ENCODE measurements at regions not wholly inside any gene's neighbourhood (a gene's known extent, or its start where the extent isn't known, plus 50 kb on each side); places are given as distances from the start of the nearest gene placed in this dataset.
"Not testable (repeated sequence)": the region's sequence is repeated elsewhere in the genome, so short reads cannot be mapped to it uniquely, and the experiment has no call there.

- TF ChIP-seq CTCF (IDR thresholded peaks at IDR 0.05; ENCODE audit: low read depth, low read length) = no peak
- ChIA-PET POLR2A (no interaction called here), CTCF (no interaction called here)
- Histone ChIP-seq H3K27me3 (ENCODE audit: control insufficient read depth, insufficient read depth, low read length) (no peaks in the 10 kb centered on the region), H3K4me3 (ENCODE audit: low read depth, low read length) (no peak overlapping the region), H3K9me3 (ENCODE audit: control insufficient read depth, insufficient read depth, low read length) (peaks cover 2% of the 10 kb centered on the region; the same call in 1 of the 2 replicates), H3K27ac (ENCODE audit: low read depth, low read length) (no peak overlapping the region)
- no peak for DNase-seq (ENCODE audit: low read depth, low spot score)
Observed at GRCh38 chr1:73475316-73475870, 722.6 kb downstream of the LRRIQ3 start.

GRCh38 chr1:73472810-73473209 lies 725.2 kb downstream of the LRRIQ3 start:
- CTCF ChIA-PET = no interaction called here
- no peaks in the 10 kb centered on the region for H3K27me3 ChIP-seq (ENCODE audit: control insufficient read depth, insufficient read depth, low read length)
- TF ChIP-seq CTCF (IDR thresholded peaks at IDR 0.05; ENCODE audit: low read depth, low read length) = no peak
- no peak for DNase-seq (ENCODE audit: low read depth, low spot score)
- peaks cover 2% of the 10 kb centered on the region; the same call in 1 of the 2 replicates for H3K9me3 ChIP-seq (ENCODE audit: control insufficient read depth, insufficient read depth, low read length)
- H3K27ac ChIP-seq (ENCODE audit: low read depth, low read length) = no peak overlapping the region
- POLR2A ChIA-PET = no interaction called here
- H3K4me3 ChIP-seq (ENCODE audit: low read depth, low read length) = no peak overlapping the region

GRCh38 chr1:73467731-73468130 lies 730.2 kb downstream of the LRRIQ3 start:
- ChIA-PET POLR2A (no interaction called here), CTCF (no interaction called here)
- no peak overlapping the region for H3K27ac ChIP-seq (ENCODE audit: low read depth, low read length)
- no peaks in the 10 kb centered on the region for H3K27me3 ChIP-seq (ENCODE audit: control insufficient read depth, insufficient read depth, low read length)
- DNase-seq (ENCODE audit: low read depth, low spot score) = no peak
- H3K4me3 ChIP-seq (ENCODE audit: low read depth, low read length) = no peak overlapping the region
- H3K9me3 ChIP-seq (ENCODE audit: control insufficient read depth, insufficient read depth, low read length) = peaks cover 4% of the 10 kb centered on the region; the same call in 1 of the 2 replicates
- no peak for TF ChIP-seq CTCF (IDR thresholded peaks at IDR 0.05; ENCODE audit: low read depth, low read length)

- no peak overlapping the region for H3K27ac ChIP-seq (ENCODE audit: low read depth, low read length)
- TF ChIP-seq CTCF (IDR thresholded peaks at IDR 0.05; ENCODE audit: low read depth, low read length) = no peak
- peaks cover 3% of the 10 kb centered on the region; the same call in 1 of the 2 replicates for H3K9me3 ChIP-seq (ENCODE audit: control insufficient read depth, insufficient read depth, low read length)
- ChIA-PET CTCF (no interaction called here), POLR2A (no interaction called here)
- H3K4me3 ChIP-seq (ENCODE audit: low read depth, low read length) = no peak overlapping the region
- no peak for DNase-seq (ENCODE audit: low read depth, low spot score)
- no peaks in the 10 kb centered on the region for H3K27me3 ChIP-seq (ENCODE audit: control insufficient read depth, insufficient read depth, low read length)
Observed at GRCh38 chr1:73463873-73464272, 734.1 kb downstream of the LRRIQ3 start.

GRCh38 chr1:73452522-73452921 lies 745.5 kb downstream of the LRRIQ3 start:
- POLR2A ChIA-PET = no interaction called here

GRCh38 chr1:73450668-73451067 lies 747.3 kb downstream of the LRRIQ3 start:
- POLR2A ChIA-PET; H3K9me3 ChIP-seq (ENCODE audit: control insufficient read depth, insufficient read depth, low read length); H3K27ac ChIP-seq (ENCODE audit: low read depth, low read length); DNase-seq (ENCODE audit: low read depth, low spot score); CTCF ChIA-PET; H3K27me3 ChIP-seq (ENCODE audit: control insufficient read depth, insufficient read depth, low read length); H3K4me3 ChIP-seq (ENCODE audit: low read depth, low read length): not testable (repeated sequence)

More at GRCh38 chr1:73452522-73452921, 745.5 kb downstream of the LRRIQ3 start:
- CTCF ChIA-PET = no interaction called here
- H3K9me3 ChIP-seq (ENCODE audit: control insufficient read depth, insufficient read depth, low read length) = peaks cover 3% of the 10 kb centered on the region; the same call in 1 of the 2 replicates
- no peak for DNase-seq (ENCODE audit: low read depth, low spot score)
- no peak overlapping the region for H3K4me3 ChIP-seq (ENCODE audit: low read depth, low read length)
- no peak for TF ChIP-seq CTCF (IDR thresholded peaks at IDR 0.05; ENCODE audit: low read depth, low read length)
- H3K27ac ChIP-seq (ENCODE audit: low read depth, low read length) = no peak overlapping the region
- H3K27me3 ChIP-seq (ENCODE audit: control insufficient read depth, insufficient read depth, low read length) = no peaks in the 10 kb centered on the region
